ENCODE measurements at regions not wholly inside any gene's neighbourhood (a gene's known extent, or its start where the extent isn't known, plus 50 kb on each side); places are given as distances from the start of the nearest gene placed in this dataset.

DNA sequence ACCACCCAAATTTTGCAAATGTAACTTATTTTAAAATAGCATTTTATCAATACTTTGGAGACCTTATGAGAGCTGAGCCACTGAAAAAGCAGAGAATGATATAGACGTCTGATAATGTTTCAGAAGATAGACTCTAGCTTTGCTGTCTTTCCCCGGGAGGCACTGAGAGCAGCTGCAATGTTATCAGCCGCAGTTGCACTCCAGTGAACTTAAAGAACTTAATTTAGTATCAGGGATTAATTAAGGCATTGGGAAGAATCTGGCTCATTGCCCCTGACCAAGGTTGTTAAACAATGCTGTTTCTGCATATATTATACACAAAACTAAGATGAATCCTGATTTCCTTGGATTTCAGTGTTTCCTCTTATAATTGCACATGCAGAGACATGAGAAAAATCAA, 75.7 kb upstream of the SGCG start:
- Histone ChIP-seq H3K9ac (replicated peaks in 1 of 4; ENCODE audit: extremely low read depth in 1 of 4, low read depth in 3 of 4, low read length in 3 of 4) (no peak overlapping the region), H2AK5ac (ENCODE audit: low read depth, low read length) (no peak overlapping the region), H3K23ac (ENCODE audit: insufficient read length) (no peak overlapping the region), H3K27ac (ENCODE audit: low read depth, low read length) (no peak overlapping the region), H2BK12ac (ENCODE audit: low read depth, low read length) (no peak overlapping the region), H3K23me2 (ENCODE audit: low read depth, low read length) (no peaks in the 10 kb centered on the region), H3K4me2 (ENCODE audit: insufficient read depth in 1 of 2, low read depth in 2 of 2, low read length in 2 of 2) (no peak overlapping the region), H3K56ac (replicated peaks; ENCODE audit: insufficient read length, low read depth, low read length) (no peak overlapping the region), H3K27me3 (replicated peaks in 1 of 4; ENCODE audit: control insufficient read depth in 3 of 4, extremely low read depth in 1 of 4, insufficient read depth in 3 of 4, low read length in 3 of 4) (no peaks in the 10 kb centered on the region), H2BK20ac (ENCODE audit: low read length) (no peak overlapping the region), H3K4me3 (ENCODE audit: extremely low read depth in 1 of 4, insufficient read depth in 2 of 4, low read depth in 3 of 4, low read length in 4 of 4) (no peak overlapping the region), H2AFZ (ENCODE audit: low read length) (no peak overlapping the region), H4K5ac (ENCODE audit: insufficient read length, low read depth, low read length) (no peak overlapping the region), H4K20me1 (replicated peaks in 1 of 2; ENCODE audit: control insufficient read depth in 1 of 2, insufficient read depth in 2 of 2, low read length in 2 of 2) (no peaks in the 10 kb centered on the region), H2BK120ac (replicated peaks; ENCODE audit: low read depth, low read length) (no peak overlapping the region), H2BK15ac (ENCODE audit: low read length) (no peak overlapping the region), H4K8ac (ENCODE audit: extremely low read depth, insufficient read depth, low read length) (no peak overlapping the region), H3K4ac (replicated peaks; ENCODE audit: insufficient read length, low read depth, low read length) (no peak overlapping the region), H3K18ac (ENCODE audit: extremely low read depth, low read length) (no peak overlapping the region), H3K9me3 (ENCODE audit: insufficient read depth in 2 of 2, low read depth in 1 of 2, low read length in 1 of 2) (no peaks in the 10 kb centered on the region; a peak in 1 of 4 replicates), H3K4me1 (replicated peaks in 1 of 4; ENCODE audit: control insufficient read depth in 3 of 4, insufficient read depth in 4 of 4, low read length in 3 of 4) (no peaks in the 10 kb centered on the region), H4K91ac (replicated peaks; ENCODE audit: insufficient read length, low read length) (no peak overlapping the region), H3K79me1 (ENCODE audit: low read depth, low read length) (no peaks in the 10 kb centered on the region), H3K36me3 (ENCODE audit: control insufficient read depth in 2 of 4, insufficient read depth in 4 of 4, low read length in 3 of 4) (no peaks in the 10 kb centered on the region), H3K79me2 (ENCODE audit: control insufficient read depth in 1 of 2, insufficient read depth in 2 of 2, low read length in 2 of 2) (no peaks in the 10 kb centered on the region), H2BK5ac (ENCODE audit: low read depth, low read length) (no peak overlapping the region), H3K14ac (ENCODE audit: insufficient read length) (no peak overlapping the region)
- no peak for TF ChIP-seq SP4 (IDR thresholded peaks at IDR 0.05; ENCODE audit: low read length)
- TF ChIP-seq RFX5 (IDR thresholded peaks at IDR 0.05; ENCODE audit: borderline replicate concordance, low read depth, low read length): no peak
- FAIRE-seq (no peak), DNase-seq (ENCODE audit: low read depth in 1 of 2, low spot score in 2 of 2) (no peak)
- ChIA-PET POLR2A (ENCODE audit: partially characterized antibody) (no interaction called here), CTCF (ENCODE audit: partially characterized antibody) (interaction anchor here (0.9 kb wide), 1 partner anchor 54 kb away, joined by 3 read pairs; no protein-coding TSS in a partner anchor)
- WGBS, 2 experiments (ENCODE audit: extremely low coverage in 1 of 2, insufficient coverage in 1 of 2, insufficient read length in 1 of 2, insufficient replicate concordance in 2 of 2, low coverage in 1 of 2, low lambda C conversion rate in 2 of 2, missing lambda C conversion rate in 1 of 2): 92% methylated on average over 3 of the region's 3 CpGs; no CpG with 5 or more reads in 1 of the 2 experiments
